HL-60 (cell line): ENCODE measurements at regions not wholly inside any gene's neighbourhood (a gene's known extent, or its start where the extent isn't known, plus 50 kb on each side); places are given as distances from the start of the nearest gene placed in this dataset.

Source experiments
- GABPA ChIP-seq: IDR thresholded peaks from 2 replicates; pipeline ENCODE4 v1.6.1; 2012; ENCODE audit warnings: low read depth
- POLR2AphosphoS5 ChIP-seq: IDR thresholded peaks from 2 replicates; pipeline ENCODE4 v1.6.1; 2012; ENCODE audit warnings: low read depth
- REST ChIP-seq: IDR thresholded peaks from 2 replicates; pipeline ENCODE4 v1.6.1; 2012; ENCODE audit warnings: low read depth; ENCODE audit not compliant: insufficient replicate concordance
- SPI1 ChIP-seq: IDR thresholded peaks from 2 replicates; pipeline ENCODE4 v1.6.1; 2012; ENCODE audit warnings: low read depth, mild to moderate bottlenecking, borderline replicate concordance
- TF ChIP-seq, protein P1 (sequence below): IDR thresholded peaks from one replicate; pipeline ENCODE4 v1.5.1; 2011; ENCODE audit warnings: low read length, control low read depth, inconsistent platforms; ENCODE audit not compliant: insufficient read depth

DNA sequence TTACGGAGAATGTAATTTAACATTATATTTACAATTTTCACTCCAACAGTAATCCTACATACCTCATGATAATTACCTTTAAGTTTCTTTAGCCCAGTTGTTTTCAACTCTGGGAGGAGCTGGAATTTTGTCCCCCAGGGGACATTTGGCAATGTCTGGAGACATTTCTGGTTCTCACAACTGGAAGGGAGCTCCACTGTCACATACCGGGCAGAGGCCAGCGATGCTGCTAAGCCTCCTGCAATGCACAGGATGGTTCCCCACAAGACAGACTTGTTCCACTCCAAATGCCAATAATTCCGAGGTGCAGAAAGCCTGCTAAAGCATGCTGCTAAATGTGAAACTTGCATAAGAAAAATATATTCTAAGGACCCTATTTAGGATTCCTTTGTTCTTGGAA is 251.1 kb upstream of the IRX5 start:
- TF ChIP-seq, protein P1, sequence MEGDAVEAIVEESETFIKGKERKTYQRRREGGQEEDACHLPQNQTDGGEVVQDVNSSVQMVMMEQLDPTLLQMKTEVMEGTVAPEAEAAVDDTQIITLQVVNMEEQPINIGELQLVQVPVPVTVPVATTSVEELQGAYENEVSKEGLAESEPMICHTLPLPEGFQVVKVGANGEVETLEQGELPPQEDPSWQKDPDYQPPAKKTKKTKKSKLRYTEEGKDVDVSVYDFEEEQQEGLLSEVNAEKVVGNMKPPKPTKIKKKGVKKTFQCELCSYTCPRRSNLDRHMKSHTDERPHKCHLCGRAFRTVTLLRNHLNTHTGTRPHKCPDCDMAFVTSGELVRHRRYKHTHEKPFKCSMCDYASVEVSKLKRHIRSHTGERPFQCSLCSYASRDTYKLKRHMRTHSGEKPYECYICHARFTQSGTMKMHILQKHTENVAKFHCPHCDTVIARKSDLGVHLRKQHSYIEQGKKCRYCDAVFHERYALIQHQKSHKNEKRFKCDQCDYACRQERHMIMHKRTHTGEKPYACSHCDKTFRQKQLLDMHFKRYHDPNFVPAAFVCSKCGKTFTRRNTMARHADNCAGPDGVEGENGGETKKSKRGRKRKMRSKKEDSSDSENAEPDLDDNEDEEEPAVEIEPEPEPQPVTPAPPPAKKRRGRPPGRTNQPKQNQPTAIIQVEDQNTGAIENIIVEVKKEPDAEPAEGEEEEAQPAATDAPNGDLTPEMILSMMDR, result no peak
- no peak for TF ChIP-seq REST
- no peak for TF ChIP-seq POLR2AphosphoS5
- TF ChIP-seq SPI1, result no peak
- no peak for TF ChIP-seq GABPA
